Panc1 (cell line): ENCODE measurements at regions not wholly inside any gene's neighbourhood (a gene's known extent, or its start where the extent isn't known, plus 50 kb on each side); places are given as distances from the start of the nearest gene placed in this dataset.

Experiments used
- ATAC-seq: fragments of 200-7000 bp; cut with Tn5 transposase; 2 replicates; pipeline ENCODE4 v1.9.1; 2020; ENCODE audit warnings: mild to moderate bottlenecking, moderate library complexity
- BruUV-seq: library from RNA; stranded (reverse); fragments of 400-500 nt; replicated peaks from 2 replicates; lab custom pipeline; 2021; lab: Mats Ljungman, UMichigan
- CTCF ChIA-PET: fragments of 300-600 bp; sonication (Branson Sonifier 250); formaldehyde crosslinking; loops from one replicate; lab custom pipeline; 2022; ENCODE audit warnings: antibody characterized with exemption; lab: Charles Lee
- POLR2A ChIA-PET: fragments of 300-600 bp; sonication (Branson Sonifier 250); formaldehyde crosslinking; loops from one replicate; lab custom pipeline; 2022; ENCODE audit warnings: antibody characterized with exemption; lab: Charles Lee
- DNase-seq: peaks from one replicate; pipeline ENCODE4 v3.0.0-alpha.2; 2010; ENCODE audit warnings: low read depth, low spot score
- H3K27ac ChIP-seq: 2 replicates; pipeline ENCODE4 v1.5.1; 2011; ENCODE audit warnings: mild to moderate bottlenecking, low read length, inconsistent platforms
- H3K27me3 ChIP-seq: fragments of 200-500 bp; sonication (Bioruptor generic); 2 replicates; pipeline ENCODE4 v1.6.0; 2014; ENCODE audit warnings: low read length, inconsistent platforms; ENCODE audit not compliant: control insufficient read depth, insufficient read depth
- H3K36me3 ChIP-seq: fragments of 200-500 bp; sonication (Bioruptor generic); 2 replicates; pipeline ENCODE4 v1.5.1; 2014; ENCODE audit warnings: inconsistent platforms, mild to moderate bottlenecking, low read length, moderate library complexity; ENCODE audit not compliant: control insufficient read depth, insufficient read depth
- H3K4me1 ChIP-seq: 2 replicates; pipeline ENCODE4 v1.5.1; 2011; ENCODE audit warnings: inconsistent platforms, mild to moderate bottlenecking, low read length, moderate library complexity; ENCODE audit not compliant: control insufficient read depth, insufficient read depth
- H3K4me3 ChIP-seq, 2 experiments: 2 replicates each; pipeline ENCODE4 v1.5.1; 2011 to 2012; ENCODE audit warnings: low read depth in 2 of 2, low read length in 2 of 2, mild to moderate bottlenecking in 2 of 2, inconsistent platforms in 1 of 2, moderate library complexity in 1 of 2
- H3K9me3 ChIP-seq: fragments of 200-500 bp; sonication (Bioruptor generic); 2 replicates; pipeline ENCODE4 v1.5.1; 2014; ENCODE audit warnings: low read depth, mild to moderate bottlenecking, inconsistent platforms, low read length, moderate library complexity; ENCODE audit not compliant: control insufficient read depth, insufficient read depth
- POLR2AphosphoS5 ChIP-seq: IDR thresholded peaks from 2 replicates; pipeline ENCODE4 v1.6.1; 2012; ENCODE audit warnings: mild to moderate bottlenecking, low read depth, low read length, moderate library complexity
- SIN3A ChIP-seq: IDR thresholded peaks from 2 replicates; pipeline ENCODE4 v1.6.1; 2012; ENCODE audit warnings: low read depth, mild to moderate bottlenecking, low read length, moderate library complexity, borderline replicate concordance; ENCODE audit not compliant: insufficient read depth
- TCF7L2 ChIP-seq: IDR thresholded peaks from 2 replicates; pipeline ENCODE4 v1.6.1; 2011; ENCODE audit warnings: mild to moderate bottlenecking, low read depth, low read length, inconsistent platforms
- in situ Hi-C: cut with HindIII; loops from 2 replicates; pipeline ENCODE4 v1.10.0; 2016; ENCODE audit warnings: low sequenced_read_pairs, low pct_unique_long_range_greater_than_20kb
- intact Hi-C: fragments of 100-400 bp; cut with micrococcal nuclease; formaldehyde crosslinking; loops from one replicate; pipeline ENCODE4 v1.10.0; 2022; ENCODE audit not compliant: unreplicated experiment
- TF ChIP-seq, protein P1 (sequence below), 2 experiments: IDR thresholded peaks; 2 replicates each; pipeline ENCODE4 v1.6.1; 2011 to 2012; ENCODE audit warnings: low read depth in 2 of 2, control low read depth in 1 of 2, low read length in 1 of 2, mild to moderate bottlenecking in 1 of 2, moderate library complexity in 1 of 2; ENCODE audit not compliant: insufficient read depth in 1 of 2
- TF ChIP-seq, protein P2 (sequence below): fragments of 450-650 bp; IDR thresholded peaks from 2 replicates; pipeline ENCODE4 v1.5.1; 2017; ENCODE audit warnings: mild to moderate bottlenecking

DNA sequence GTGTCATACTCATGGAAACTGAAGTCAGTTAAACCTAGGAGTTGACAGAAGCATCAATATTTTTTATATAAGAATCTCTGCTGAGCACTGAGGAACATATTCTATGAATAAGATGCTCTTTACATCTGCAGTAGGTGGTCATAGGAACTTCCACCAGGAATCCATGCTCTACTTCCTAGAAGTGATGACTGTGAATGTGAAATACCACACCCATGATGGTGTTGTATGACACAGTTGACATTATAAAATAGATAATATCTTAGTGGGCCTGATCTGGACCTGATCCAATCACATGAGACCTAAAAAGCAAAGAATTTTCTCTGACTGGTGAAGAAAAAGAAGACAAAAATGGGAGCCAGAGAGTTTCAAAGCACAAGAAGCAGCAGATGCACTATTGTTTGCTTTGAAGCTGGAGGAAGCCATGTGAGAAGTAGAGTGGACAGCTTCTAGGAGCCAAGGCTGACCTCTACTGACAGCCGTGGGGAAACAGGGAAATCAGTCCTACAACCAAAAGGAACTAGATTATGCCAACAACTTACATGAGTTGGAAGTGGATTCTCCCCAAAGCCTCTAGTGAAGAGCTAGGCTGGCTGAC, 68.6 kb upstream of the HS3ST1 start:
- in situ Hi-C loops (no loop called here), intact Hi-C loops (no loop called here)
- Histone ChIP-seq H3K36me3 (no peaks in the 10 kb centered on the region), H3K9me3 (no peaks in the 10 kb centered on the region), H3K27ac (no peak overlapping the region), H3K4me3 (no peak overlapping the region), H3K4me1 (no peaks in the 10 kb centered on the region), H3K27me3 (no peaks in the 10 kb centered on the region)
- no peak for ATAC-seq
- ChIA-PET POLR2A (no interaction called here), CTCF (no interaction called here)
- TF ChIP-seq, protein P1, sequence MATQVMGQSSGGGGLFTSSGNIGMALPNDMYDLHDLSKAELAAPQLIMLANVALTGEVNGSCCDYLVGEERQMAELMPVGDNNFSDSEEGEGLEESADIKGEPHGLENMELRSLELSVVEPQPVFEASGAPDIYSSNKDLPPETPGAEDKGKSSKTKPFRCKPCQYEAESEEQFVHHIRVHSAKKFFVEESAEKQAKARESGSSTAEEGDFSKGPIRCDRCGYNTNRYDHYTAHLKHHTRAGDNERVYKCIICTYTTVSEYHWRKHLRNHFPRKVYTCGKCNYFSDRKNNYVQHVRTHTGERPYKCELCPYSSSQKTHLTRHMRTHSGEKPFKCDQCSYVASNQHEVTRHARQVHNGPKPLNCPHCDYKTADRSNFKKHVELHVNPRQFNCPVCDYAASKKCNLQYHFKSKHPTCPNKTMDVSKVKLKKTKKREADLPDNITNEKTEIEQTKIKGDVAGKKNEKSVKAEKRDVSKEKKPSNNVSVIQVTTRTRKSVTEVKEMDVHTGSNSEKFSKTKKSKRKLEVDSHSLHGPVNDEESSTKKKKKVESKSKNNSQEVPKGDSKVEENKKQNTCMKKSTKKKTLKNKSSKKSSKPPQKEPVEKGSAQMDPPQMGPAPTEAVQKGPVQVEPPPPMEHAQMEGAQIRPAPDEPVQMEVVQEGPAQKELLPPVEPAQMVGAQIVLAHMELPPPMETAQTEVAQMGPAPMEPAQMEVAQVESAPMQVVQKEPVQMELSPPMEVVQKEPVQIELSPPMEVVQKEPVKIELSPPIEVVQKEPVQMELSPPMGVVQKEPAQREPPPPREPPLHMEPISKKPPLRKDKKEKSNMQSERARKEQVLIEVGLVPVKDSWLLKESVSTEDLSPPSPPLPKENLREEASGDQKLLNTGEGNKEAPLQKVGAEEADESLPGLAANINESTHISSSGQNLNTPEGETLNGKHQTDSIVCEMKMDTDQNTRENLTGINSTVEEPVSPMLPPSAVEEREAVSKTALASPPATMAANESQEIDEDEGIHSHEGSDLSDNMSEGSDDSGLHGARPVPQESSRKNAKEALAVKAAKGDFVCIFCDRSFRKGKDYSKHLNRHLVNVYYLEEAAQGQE (IDR thresholded peaks at IDR 0.05; ENCODE audit: insufficient read depth in 1 of 2, low read depth in 2 of 2, low read length in 1 of 2): no peak
- TF ChIP-seq, protein P2, sequence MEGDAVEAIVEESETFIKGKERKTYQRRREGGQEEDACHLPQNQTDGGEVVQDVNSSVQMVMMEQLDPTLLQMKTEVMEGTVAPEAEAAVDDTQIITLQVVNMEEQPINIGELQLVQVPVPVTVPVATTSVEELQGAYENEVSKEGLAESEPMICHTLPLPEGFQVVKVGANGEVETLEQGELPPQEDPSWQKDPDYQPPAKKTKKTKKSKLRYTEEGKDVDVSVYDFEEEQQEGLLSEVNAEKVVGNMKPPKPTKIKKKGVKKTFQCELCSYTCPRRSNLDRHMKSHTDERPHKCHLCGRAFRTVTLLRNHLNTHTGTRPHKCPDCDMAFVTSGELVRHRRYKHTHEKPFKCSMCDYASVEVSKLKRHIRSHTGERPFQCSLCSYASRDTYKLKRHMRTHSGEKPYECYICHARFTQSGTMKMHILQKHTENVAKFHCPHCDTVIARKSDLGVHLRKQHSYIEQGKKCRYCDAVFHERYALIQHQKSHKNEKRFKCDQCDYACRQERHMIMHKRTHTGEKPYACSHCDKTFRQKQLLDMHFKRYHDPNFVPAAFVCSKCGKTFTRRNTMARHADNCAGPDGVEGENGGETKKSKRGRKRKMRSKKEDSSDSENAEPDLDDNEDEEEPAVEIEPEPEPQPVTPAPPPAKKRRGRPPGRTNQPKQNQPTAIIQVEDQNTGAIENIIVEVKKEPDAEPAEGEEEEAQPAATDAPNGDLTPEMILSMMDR: 0 out of 2 replicates have a peak, but pooled peaks have one; percentile 4
- no TSS peak for BruUV-seq
- no peak for DNase-seq

- no peak overlapping the region for H3K27ac ChIP-seq
- CTCF ChIA-PET: no interaction called here
- TF ChIP-seq POLR2AphosphoS5 (no peak), TCF7L2 (no peak), SIN3A (no peak)
- TF ChIP-seq, protein P2: no peak
- TF ChIP-seq, protein P1 (IDR thresholded peaks at IDR 0.05; ENCODE audit: insufficient read depth in 1 of 2, low read depth in 2 of 2, low read length in 1 of 2): no peak
- POLR2A ChIA-PET: no interaction called here
- H3K4me1 ChIP-seq: no peaks in the 10 kb centered on the region
- no TSS peak for BruUV-seq
- H3K4me3 ChIP-seq: no peak overlapping the region
- no peaks in the 10 kb centered on the region for H3K9me3 ChIP-seq
- DNase-seq: no peak
- no peak for ATAC-seq
- H3K36me3 ChIP-seq: no peaks in the 10 kb centered on the region
- in situ Hi-C loops (no loop called here), intact Hi-C loops (no loop called here)
- no peaks in the 10 kb centered on the region for H3K27me3 ChIP-seq
Observed at GRCh38 chr4:11496351-11496829, 67.7 kb upstream of the HS3ST1 start.
